ENCODE measurements at regions not wholly inside any gene's neighbourhood (a gene's known extent, or its start where the extent isn't known, plus 50 kb on each side); places are given as distances from the start of the nearest gene placed in this dataset.

DNA sequence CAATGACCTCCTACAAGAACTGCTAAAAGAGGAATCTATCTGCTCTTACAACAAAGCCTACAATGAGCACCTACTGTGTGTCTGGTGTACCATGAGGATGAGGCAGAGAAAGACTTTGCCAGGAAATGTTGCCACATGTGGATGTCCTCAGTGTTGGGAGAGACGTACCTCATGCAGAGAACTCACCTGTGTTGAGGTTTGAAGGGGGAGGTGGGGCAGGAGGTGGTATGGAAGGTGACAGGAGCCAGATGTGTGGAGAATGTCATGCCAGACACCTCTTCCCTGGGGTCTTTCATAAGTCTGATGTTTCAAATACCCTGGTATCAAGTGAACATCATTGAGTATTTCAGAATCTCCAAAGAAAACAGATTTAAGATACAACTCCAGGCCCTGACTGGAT lies 220.1 kb upstream of the RNF32 start:
- no peak for TF ChIP-seq CTCF (conservative IDR thresholded peaks at IDR 0.05 in 1 of 2, IDR thresholded peaks at IDR 0.05 in 1 of 2; ENCODE audit: extremely low read depth in 1 of 2, insufficient read depth in 1 of 2, low read depth in 1 of 2, low read length in 2 of 2)
- TF ChIP-seq EZH2 (IDR thresholded peaks at IDR 0.05; ENCODE audit: borderline replicate concordance, low read length), result no peak

Data from mammary epithelial cell (primary cell).